ENCODE measurements at regions not wholly inside any gene's neighbourhood (a gene's known extent, or its start where the extent isn't known, plus 50 kb on each side); places are given as distances from the start of the nearest gene placed in this dataset.
"Not testable (repeated sequence)": the region's sequence is repeated elsewhere in the genome, so short reads cannot be mapped to it uniquely, and the experiment has no call there.

DNA sequence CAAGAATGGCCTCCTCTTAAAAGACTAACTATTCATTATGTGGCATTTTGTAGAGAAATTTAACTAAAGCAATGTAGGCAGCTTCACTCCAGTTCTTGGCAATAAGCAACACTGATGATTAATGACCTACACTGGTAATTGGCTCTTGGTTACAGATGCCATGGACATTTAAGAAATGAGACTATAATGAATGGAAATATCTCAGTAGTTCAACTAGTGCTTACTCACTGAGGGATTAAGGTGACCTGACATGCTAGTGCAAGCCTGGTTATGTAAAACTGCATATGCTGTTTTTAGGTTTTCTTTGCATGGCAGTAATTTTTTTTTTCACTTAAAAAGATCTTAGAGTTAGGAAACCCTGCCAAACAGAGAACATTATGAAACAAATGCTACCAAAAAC lies 152.7 kb upstream of the AADAT start:
- Histone ChIP-seq H2AFZ (ENCODE audit: low read depth, low read length) (no peak overlapping the region), H3K4me1 (ENCODE audit: insufficient read depth, low read length) (no peaks in the 10 kb centered on the region), H3K4me3 (ENCODE audit: low read length) (no peak overlapping the region), H3K9me3 (ENCODE audit: low read length) (no peaks in the 10 kb centered on the region), H3K27me3 (ENCODE audit: insufficient read depth, low read length) (no peaks in the 10 kb centered on the region), H3K36me3 (ENCODE audit: insufficient read depth, low read length) (no peaks in the 10 kb centered on the region)

DNA sequence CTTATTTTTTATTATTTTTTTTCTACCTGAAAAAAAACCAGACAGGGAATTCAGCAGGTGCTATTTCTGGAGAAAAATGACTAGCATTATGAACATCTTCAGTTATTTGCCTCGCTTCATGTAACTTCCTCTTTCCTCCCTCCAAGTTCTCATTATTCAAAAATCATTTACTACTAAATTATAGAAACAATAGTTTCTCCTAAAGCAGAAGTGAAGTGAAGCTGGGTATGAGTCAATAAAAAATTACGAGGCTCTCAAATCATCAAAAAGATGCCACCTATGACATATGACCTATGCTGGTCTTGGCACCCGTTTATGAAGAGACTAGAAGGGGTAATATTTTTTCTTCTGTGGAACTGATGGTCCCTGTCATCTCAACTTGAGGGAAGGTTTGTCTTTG lies 145.0 kb upstream of the AADAT start:
- no peak overlapping the region for H2AFZ ChIP-seq (ENCODE audit: low read depth, low read length)

DNA sequence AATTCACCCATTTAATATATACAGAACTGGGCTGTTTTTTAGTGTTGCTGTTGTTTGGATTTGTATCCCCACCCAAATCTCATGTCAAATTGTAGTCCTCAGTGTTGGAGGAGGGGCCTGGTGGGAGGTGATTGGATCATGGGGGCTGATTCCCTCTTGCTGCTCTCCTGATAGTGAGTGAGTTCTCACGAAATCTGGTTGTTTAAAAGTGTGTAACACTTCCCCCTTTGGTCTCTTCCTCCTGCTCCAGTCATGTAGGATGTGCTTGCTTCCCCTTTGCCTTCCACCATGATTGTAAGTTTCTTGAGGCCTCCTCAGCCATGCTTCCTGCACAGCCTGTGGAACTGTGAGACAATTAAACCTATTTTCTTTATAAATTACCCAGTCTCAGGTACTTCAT lies 141.6 kb upstream of the AADAT start:
- Histone ChIP-seq H2AFZ (ENCODE audit: low read depth, low read length) (no peak overlapping the region), H3K9me3 (ENCODE audit: low read length) (no peaks in the 10 kb centered on the region), H3K4me3 (ENCODE audit: low read length) (no peak overlapping the region), H3K27me3 (ENCODE audit: insufficient read depth, low read length) (no peaks in the 10 kb centered on the region), H3K36me3 (ENCODE audit: insufficient read depth, low read length) (no peaks in the 10 kb centered on the region), H3K4me1 (ENCODE audit: insufficient read depth, low read length) (no peaks in the 10 kb centered on the region)

More for the DNA sequence above, 145.0 kb upstream of the AADAT start:
- Histone ChIP-seq H3K9me3 (ENCODE audit: low read length) (no peaks in the 10 kb centered on the region), H3K4me1 (ENCODE audit: insufficient read depth, low read length) (no peaks in the 10 kb centered on the region), H3K36me3 (ENCODE audit: insufficient read depth, low read length) (no peaks in the 10 kb centered on the region), H3K4me3 (ENCODE audit: low read length) (no peak overlapping the region), H3K27me3 (ENCODE audit: insufficient read depth, low read length) (no peaks in the 10 kb centered on the region)

DNA sequence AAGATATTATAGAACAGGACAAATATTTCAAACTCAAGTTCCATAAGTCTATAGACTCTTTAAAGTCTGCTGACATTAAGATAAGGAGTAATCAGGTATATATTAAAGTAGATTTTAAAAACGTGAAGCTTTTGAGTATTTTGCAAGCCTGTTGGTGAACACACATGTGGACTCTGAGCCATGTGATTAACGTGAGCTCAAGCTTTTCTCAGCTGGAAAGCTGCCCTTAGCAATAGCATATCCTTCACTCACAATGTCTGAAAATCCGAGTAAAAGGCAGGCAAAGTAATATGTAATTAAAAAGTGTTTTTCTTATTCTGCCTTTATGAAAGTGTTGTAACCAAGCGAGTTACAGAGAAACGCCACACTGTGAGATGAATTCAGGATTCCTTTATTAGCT lies 140.5 kb upstream of the AADAT start:
- no peaks in the 10 kb centered on the region for H3K27me3 ChIP-seq (ENCODE audit: insufficient read depth, low read length)
- no peaks in the 10 kb centered on the region for H3K9me3 ChIP-seq (ENCODE audit: low read length)
- no peaks in the 10 kb centered on the region for H3K36me3 ChIP-seq (ENCODE audit: insufficient read depth, low read length)
- no peak overlapping the region for H3K4me3 ChIP-seq (ENCODE audit: low read length)
- no peak overlapping the region for H2AFZ ChIP-seq (ENCODE audit: low read depth, low read length)
- no peaks in the 10 kb centered on the region for H3K4me1 ChIP-seq (ENCODE audit: insufficient read depth, low read length)

DNA sequence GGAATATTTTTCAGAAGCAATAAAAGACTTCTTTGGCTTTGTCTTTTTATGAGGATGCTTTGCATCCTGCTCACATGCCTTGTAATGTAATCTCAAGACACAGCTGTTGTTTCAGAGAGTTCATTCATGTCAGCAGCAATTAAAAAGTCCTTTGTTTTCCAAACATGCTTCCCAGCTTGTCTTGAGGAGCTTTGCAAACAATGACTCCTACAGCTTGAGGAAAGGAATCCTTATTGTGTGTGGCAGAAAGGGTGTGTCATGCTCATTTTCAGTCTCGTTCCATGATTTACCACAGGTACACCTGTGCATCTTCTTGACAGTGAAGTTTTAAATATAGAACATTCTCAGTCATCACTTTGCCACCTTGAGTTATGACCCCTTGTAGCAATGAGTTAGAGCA lies 139.2 kb upstream of the AADAT start:
- no peaks in the 10 kb centered on the region for H3K36me3 ChIP-seq (ENCODE audit: insufficient read depth, low read length)

DNA sequence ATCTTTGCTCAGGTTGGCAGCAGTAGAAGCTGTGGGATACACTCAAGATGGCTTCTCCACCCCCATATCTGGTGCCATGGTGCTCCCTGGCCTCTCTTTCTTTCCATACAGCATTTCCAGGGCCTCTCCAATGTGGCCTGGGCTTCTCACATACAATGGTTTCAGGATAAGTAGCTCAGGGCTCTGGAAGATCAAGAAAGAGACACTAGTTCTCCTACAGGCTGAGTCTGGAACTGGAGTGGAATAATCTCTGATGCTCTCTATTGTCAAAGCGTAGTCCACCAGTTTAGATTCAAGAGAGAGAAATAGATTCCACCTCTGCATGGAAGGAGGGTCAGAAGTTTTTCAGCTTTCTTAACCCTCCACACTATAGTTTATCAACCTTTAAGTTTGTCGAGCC lies 138.2 kb upstream of the AADAT start:
- Histone ChIP-seq H3K4me3 (ENCODE audit: low read length) (no peak overlapping the region), H3K27me3 (ENCODE audit: insufficient read depth, low read length) (no peaks in the 10 kb centered on the region), H2AFZ (ENCODE audit: low read depth, low read length) (no peak overlapping the region), H3K4me1 (ENCODE audit: insufficient read depth, low read length) (no peaks in the 10 kb centered on the region), H3K9me3 (ENCODE audit: low read length) (no peaks in the 10 kb centered on the region), H3K36me3 (ENCODE audit: insufficient read depth, low read length) (no peaks in the 10 kb centered on the region)

More for the DNA sequence above, 139.2 kb upstream of the AADAT start:
- Histone ChIP-seq H3K4me1 (ENCODE audit: insufficient read depth, low read length) (no peaks in the 10 kb centered on the region), H3K9me3 (ENCODE audit: low read length) (no peaks in the 10 kb centered on the region), H2AFZ (ENCODE audit: low read depth, low read length) (no peak overlapping the region), H3K27me3 (ENCODE audit: insufficient read depth, low read length) (no peaks in the 10 kb centered on the region), H3K4me3 (ENCODE audit: low read length) (no peak overlapping the region)

DNA sequence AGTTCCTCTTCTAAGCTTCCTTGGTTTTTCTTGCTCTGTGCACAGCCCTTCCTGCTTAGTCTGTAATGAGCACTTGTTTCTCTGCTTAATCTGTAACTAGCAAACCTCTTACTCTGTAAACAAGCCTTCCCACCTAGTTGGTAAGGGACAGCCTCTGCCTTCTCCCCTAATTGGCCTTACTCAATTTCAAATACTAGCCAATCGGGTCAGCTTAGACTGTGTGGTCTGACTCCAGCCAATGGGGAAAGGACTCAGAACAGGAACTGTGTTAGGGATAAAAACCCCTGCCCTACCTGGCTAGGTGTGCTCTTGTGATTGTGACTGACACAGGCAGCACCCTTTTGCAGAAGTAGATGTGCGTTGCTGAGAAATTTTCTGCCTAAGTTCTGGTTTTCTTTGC lies 136.5 kb upstream of the AADAT start:
- H2AFZ ChIP-seq (ENCODE audit: low read depth, low read length) = no peak overlapping the region
- no peak overlapping the region for H3K4me3 ChIP-seq (ENCODE audit: low read length)
- H3K9me3 ChIP-seq (ENCODE audit: low read length) = no peaks in the 10 kb centered on the region
- H3K36me3 ChIP-seq (ENCODE audit: insufficient read depth, low read length) = no peaks in the 10 kb centered on the region
- H3K4me1 ChIP-seq (ENCODE audit: insufficient read depth, low read length) = no peaks in the 10 kb centered on the region
- no peaks in the 10 kb centered on the region for H3K27me3 ChIP-seq (ENCODE audit: insufficient read depth, low read length)

DNA sequence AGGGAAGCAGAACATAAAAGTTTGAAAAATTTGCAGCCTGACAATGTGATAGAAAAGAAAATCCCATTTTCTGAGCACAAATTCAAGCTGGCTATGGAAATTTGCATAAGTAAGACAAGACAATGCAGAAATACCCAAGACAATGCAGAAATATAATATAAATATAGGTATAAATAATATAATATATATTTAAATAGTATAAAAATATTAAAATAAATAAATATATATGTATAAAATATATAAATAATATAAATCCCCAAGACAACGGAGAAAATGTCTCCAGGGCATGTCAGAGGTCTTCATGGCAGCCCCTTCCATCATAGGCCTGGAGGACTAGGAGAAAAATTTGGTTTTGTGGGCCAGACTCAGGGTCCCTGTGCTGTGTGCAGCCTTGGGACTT lies 125.0 kb upstream of the AADAT start:
- Histone ChIP-seq H3K27me3 (ENCODE audit: insufficient read depth, low read length) (no peaks in the 10 kb centered on the region), H3K4me3 (ENCODE audit: low read length) (no peak overlapping the region), H3K36me3 (ENCODE audit: insufficient read depth, low read length) (no peaks in the 10 kb centered on the region), H2AFZ (ENCODE audit: low read depth, low read length) (no peak overlapping the region), H3K9me3 (ENCODE audit: low read length) (no peaks in the 10 kb centered on the region), H3K4me1 (ENCODE audit: insufficient read depth, low read length) (no peaks in the 10 kb centered on the region)

DNA sequence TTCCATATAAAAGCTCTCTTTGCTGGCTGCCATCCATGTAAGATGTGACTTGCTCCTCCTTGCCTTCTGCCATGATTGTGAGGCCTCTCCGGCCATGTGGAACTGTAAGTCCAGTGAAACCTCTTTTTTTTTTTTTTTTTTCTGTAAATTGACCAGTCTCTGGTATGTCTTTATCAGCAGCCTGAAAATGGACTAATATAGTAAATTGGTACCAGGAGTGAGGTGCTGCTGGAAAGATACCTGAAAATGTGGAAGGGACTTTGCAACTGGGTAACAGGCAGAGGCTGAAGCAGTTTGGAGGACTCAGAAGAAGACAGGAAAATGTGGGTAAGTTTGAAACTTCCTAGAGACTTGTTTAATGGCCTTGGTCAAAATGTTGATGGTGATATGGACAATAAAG lies 124.3 kb upstream of the AADAT start:
- no peaks in the 10 kb centered on the region for H3K27me3 ChIP-seq (ENCODE audit: insufficient read depth, low read length)
- H3K36me3 ChIP-seq (ENCODE audit: insufficient read depth, low read length) = no peaks in the 10 kb centered on the region
- H3K4me1 ChIP-seq (ENCODE audit: insufficient read depth, low read length) = no peaks in the 10 kb centered on the region
- no peak overlapping the region for H2AFZ ChIP-seq (ENCODE audit: low read depth, low read length)
- H3K9me3 ChIP-seq (ENCODE audit: low read length) = no peaks in the 10 kb centered on the region
- H3K4me3 ChIP-seq (ENCODE audit: low read length) = no peak overlapping the region

DNA sequence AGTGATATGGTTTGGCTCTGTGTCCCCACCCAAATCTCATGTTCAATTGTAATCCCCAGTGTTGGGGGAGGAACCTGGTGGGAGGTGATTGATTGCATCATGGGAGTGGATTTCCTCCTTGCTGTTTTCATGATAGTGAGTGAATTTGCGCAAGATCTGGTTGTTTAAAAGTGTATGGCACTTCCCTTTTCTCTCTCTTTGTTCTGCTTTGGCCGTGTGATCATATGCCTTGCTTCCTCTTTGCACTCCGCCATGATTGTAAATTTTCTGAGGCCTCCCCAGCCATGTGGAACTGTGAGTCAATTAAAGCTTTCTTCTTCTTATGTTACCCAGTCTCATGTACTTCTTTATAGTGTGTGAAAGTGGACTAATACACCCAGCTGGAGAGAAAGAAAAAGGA lies 113.0 kb upstream of the AADAT start:
- Histone ChIP-seq H3K27me3 (ENCODE audit: insufficient read depth, low read length) (no peaks in the 10 kb centered on the region), H3K4me1 (ENCODE audit: insufficient read depth, low read length) (no peaks in the 10 kb centered on the region), H3K4me3 (ENCODE audit: low read length) (no peak overlapping the region), H2AFZ (ENCODE audit: low read depth, low read length) (no peak overlapping the region), H3K36me3 (ENCODE audit: insufficient read depth, low read length) (no peaks in the 10 kb centered on the region), H3K9me3 (ENCODE audit: low read length) (no peaks in the 10 kb centered on the region)

DNA sequence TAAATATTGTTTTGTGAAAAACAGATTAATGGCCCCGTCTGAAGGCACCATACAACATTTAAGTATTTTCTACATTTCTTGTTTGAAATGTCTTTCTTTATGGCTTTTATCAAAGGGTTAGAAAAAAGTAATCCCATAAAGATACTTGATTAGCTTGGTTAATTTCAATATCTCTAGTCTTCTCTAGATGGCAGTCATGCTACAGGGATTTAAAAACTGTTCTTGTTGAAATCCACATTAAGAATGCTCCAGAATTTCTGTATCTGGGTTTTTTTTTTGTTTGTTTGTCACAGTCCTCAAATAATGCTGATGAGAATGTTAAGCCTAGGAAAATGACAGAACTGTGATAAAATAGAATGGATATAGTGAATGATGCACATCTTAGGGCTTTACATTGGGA lies 109.0 kb upstream of the AADAT start:
- Histone ChIP-seq H3K27me3 (ENCODE audit: insufficient read depth, low read length) (no peaks in the 10 kb centered on the region), H3K9me3 (ENCODE audit: low read length) (no peaks in the 10 kb centered on the region), H3K36me3 (ENCODE audit: insufficient read depth, low read length) (no peaks in the 10 kb centered on the region), H2AFZ (ENCODE audit: low read depth, low read length) (no peak overlapping the region), H3K4me1 (ENCODE audit: insufficient read depth, low read length) (no peaks in the 10 kb centered on the region), H3K4me3 (ENCODE audit: low read length) (no peak overlapping the region)

DNA sequence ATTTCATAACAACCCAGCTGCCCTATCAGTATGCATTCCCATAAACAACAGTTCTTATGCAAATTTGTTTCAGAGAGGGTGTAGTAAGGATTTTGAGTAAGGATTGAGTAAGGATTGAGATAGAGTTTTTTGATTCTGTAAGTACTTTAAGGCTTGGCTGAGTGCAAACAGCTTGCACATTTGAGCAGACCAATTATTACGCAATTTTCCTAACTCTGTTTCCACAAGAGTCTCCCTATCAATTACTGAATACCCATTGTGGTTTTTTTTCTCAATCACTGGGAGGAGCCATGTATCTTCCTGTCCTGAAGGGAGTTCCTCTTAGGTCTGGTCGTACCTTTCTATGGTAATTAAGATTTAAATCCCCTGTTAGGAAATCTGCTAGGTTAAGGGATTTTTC lies 105.0 kb upstream of the AADAT start:
- H3K4me1 ChIP-seq (ENCODE audit: insufficient read depth, low read length); H3K36me3 ChIP-seq (ENCODE audit: insufficient read depth, low read length); H3K9me3 ChIP-seq (ENCODE audit: low read length); H3K4me3 ChIP-seq (ENCODE audit: low read length); H3K27me3 ChIP-seq (ENCODE audit: insufficient read depth, low read length); H2AFZ ChIP-seq (ENCODE audit: low read depth, low read length): not testable (repeated sequence)

DNA sequence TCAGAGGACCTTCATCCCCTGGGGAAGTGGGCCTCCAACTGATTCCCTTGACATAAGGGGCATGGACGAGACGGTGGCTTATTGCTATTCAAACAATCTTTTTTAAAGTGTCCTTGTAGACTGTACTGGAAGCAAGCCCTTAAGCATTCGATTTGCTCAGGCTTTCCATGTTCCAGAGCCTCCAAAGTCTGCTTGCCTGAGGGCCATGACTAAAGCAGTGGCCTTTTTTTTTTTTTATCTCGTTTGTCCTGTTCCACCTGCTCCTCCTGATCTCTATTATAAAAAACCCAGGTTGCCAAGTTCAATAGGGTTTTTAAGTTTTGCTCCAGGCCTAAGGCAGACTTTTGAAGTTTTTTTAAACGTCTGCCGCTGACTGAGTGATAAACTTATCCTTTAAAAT lies 103.7 kb upstream of the AADAT start:
- H3K4me1 ChIP-seq (ENCODE audit: insufficient read depth, low read length) = no peaks in the 10 kb centered on the region
- no peaks in the 10 kb centered on the region for H3K36me3 ChIP-seq (ENCODE audit: insufficient read depth, low read length)
- no peak overlapping the region for H2AFZ ChIP-seq (ENCODE audit: low read depth, low read length)
- H3K9me3 ChIP-seq (ENCODE audit: low read length) = no peaks in the 10 kb centered on the region
- H3K4me3 ChIP-seq (ENCODE audit: low read length) = no peak overlapping the region
- H3K27me3 ChIP-seq (ENCODE audit: insufficient read depth, low read length) = no peaks in the 10 kb centered on the region

DNA sequence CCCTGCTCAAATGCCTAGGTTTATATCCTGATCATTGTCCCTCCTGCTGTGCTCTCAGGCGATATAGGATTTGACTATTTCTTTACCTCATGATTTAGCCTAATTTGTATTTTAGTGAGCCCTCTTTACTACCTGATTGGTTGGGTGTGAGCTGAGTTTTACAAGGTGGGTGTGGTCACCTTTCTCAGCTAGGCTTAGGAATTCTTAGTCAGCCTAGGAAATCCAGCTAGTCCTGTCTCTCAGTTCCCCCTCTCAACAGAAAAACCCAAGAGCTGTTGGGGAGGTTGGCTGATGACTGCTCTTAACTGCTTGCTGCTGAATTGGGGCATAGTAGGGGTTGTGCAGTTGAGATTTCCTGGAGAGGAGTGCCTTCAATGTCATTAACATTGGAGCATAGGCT lies 100.5 kb upstream of the AADAT start:
- Histone ChIP-seq H2AFZ (ENCODE audit: low read depth, low read length) (no peak overlapping the region), H3K36me3 (ENCODE audit: insufficient read depth, low read length) (no peaks in the 10 kb centered on the region), H3K4me1 (ENCODE audit: insufficient read depth, low read length) (no peaks in the 10 kb centered on the region), H3K27me3 (ENCODE audit: insufficient read depth, low read length) (no peaks in the 10 kb centered on the region), H3K4me3 (ENCODE audit: low read length) (no peak overlapping the region), H3K9me3 (ENCODE audit: low read length) (no peaks in the 10 kb centered on the region)
